DND-41 (cell line): ENCODE measurements at regions not wholly inside any gene's neighbourhood (a gene's known extent, or its start where the extent isn't known, plus 50 kb on each side); places are given as distances from the start of the nearest gene placed in this dataset.

ENCODE experiments used
- ATAC-seq: fragments of 200-7000 bp; cut with Tn5 transposase; 3 replicates; pipeline ENCODE4 v1.9.1; 2021; ENCODE audit warnings: low read depth; ENCODE audit not compliant: insufficient read depth
- DNase-seq: peaks from one replicate; pipeline ENCODE4 v3.0.0-alpha.2; 2020
- H2AFZ ChIP-seq: 2 replicates; pipeline ENCODE4 v1.6.0; 2012; ENCODE audit warnings: low read depth, low read length
- H3K27ac ChIP-seq: 2 replicates; pipeline ENCODE4 v1.5.1; 2012; ENCODE audit warnings: low read length, inconsistent platforms
- H3K27me3 ChIP-seq: fragments of 200-600 bp; sonication (generic); 2 replicates; pipeline ENCODE4 v1.6.0; 2012; ENCODE audit warnings: low read length, mild to moderate bottlenecking, inconsistent platforms; ENCODE audit not compliant: insufficient read depth, poor library complexity
- H3K36me3 ChIP-seq: 2 replicates; pipeline ENCODE4 v1.5.1; 2012; ENCODE audit warnings: low read length, inconsistent platforms; ENCODE audit not compliant: insufficient read depth
- H3K4me1 ChIP-seq: 2 replicates; pipeline ENCODE4 v1.5.1; 2012; ENCODE audit warnings: mild to moderate bottlenecking, low read length; ENCODE audit not compliant: insufficient read depth
- H3K4me2 ChIP-seq: 2 replicates; pipeline ENCODE4 v1.6.0; 2012; ENCODE audit warnings: mild to moderate bottlenecking, moderate library complexity, low read length, inconsistent platforms; ENCODE audit not compliant: insufficient read depth
- H3K4me3 ChIP-seq, 2 experiments: fragments of 200-600 bp in 1 of 2; shearing (Covaris generic) in 1 of 2; 2 replicates each; pipeline ENCODE4 v1.5.1; 2012 to 2016; ENCODE audit warnings: inconsistent platforms in 2 of 2, low read length in 2 of 2, mild to moderate bottlenecking in 2 of 2, low read depth in 1 of 2, moderate library complexity in 1 of 2
- H3K79me2 ChIP-seq: 2 replicates; pipeline ENCODE4 v1.6.0; 2012; ENCODE audit warnings: low read length, inconsistent platforms; ENCODE audit not compliant: insufficient read depth
- H3K9ac ChIP-seq: 2 replicates; pipeline ENCODE4 v1.6.0; 2012; ENCODE audit warnings: low read depth, mild to moderate bottlenecking, inconsistent platforms, low read length, moderate library complexity
- H3K9me3 ChIP-seq: 2 replicates; pipeline ENCODE4 v1.5.1; 2012; ENCODE audit warnings: low read length, moderate library complexity, mild to moderate bottlenecking, inconsistent platforms; ENCODE audit not compliant: insufficient read depth, severe bottlenecking
- H4K20me1 ChIP-seq: 2 replicates; pipeline ENCODE4 v1.6.0; 2012; ENCODE audit warnings: low read length; ENCODE audit not compliant: insufficient read depth
- CTCF ChIP-seq: IDR thresholded peaks from 2 replicates; pipeline ENCODE4 v1.5.1; 2012; ENCODE audit warnings: borderline replicate concordance, low read length, moderate library complexity, mild to moderate bottlenecking; ENCODE audit not compliant: poor library complexity, severe bottlenecking; ENCODE audit errors: extremely low read depth
- EZH2 ChIP-seq: IDR thresholded peaks from 3 replicates; pipeline ENCODE4 v1.6.1; 2012; ENCODE audit warnings: borderline replicate concordance, low read depth, mild to moderate bottlenecking, moderate library complexity, low read length, inconsistent platforms; ENCODE audit not compliant: severe bottlenecking

DNA sequence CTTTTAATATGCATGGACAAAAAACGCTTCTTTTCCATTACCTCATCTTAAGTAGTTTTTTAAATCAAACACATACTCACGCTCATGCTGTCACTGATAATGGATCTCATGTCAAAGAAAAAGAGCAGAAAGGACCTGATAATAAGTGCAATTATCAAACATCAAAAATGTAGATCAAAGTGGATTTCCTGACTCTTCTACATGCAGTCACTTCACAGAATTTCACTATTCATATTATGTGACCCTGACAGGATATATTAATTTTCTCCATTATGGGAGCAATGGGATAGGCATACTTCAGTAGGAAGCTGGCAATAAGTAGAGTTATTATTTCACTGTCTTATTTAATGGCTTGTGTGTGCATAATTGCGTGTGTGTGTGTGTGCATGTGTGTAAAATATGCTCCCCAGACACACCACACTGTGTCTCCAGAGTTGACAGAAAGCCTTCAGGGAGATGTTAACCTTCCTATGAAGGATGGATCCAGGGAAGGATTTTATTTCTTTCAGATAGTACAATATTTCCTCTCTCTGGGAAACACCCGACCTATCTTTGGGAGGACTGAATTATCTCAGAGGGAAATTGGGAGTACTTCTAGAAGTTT, 445.2 kb downstream of the SH2D1A start:
- Histone ChIP-seq H3K9ac (no peak overlapping the region), H3K27ac (no peak overlapping the region), H3K9me3 (no peaks in the 10 kb centered on the region), H4K20me1 (no peaks in the 10 kb centered on the region), H3K4me1 (no peaks in the 10 kb centered on the region), H3K79me2 (no peaks in the 10 kb centered on the region), H2AFZ (no peak overlapping the region), H3K36me3 (no peaks in the 10 kb centered on the region), H3K27me3 (no peaks in the 10 kb centered on the region), H3K4me2 (no peak overlapping the region), H3K4me3 (no peak overlapping the region)
- no peak for TF ChIP-seq CTCF
- no peak for TF ChIP-seq EZH2
- DNase-seq (no peak), ATAC-seq (no peak)

GRCh38 chrX:124796989-124797388, 450.6 kb downstream of the SH2D1A start:
- no peaks in the 10 kb centered on the region for H3K4me1 ChIP-seq
- H3K4me3 ChIP-seq, result no peak overlapping the region
- no peak for ATAC-seq
- H3K9me3 ChIP-seq, result no peaks in the 10 kb centered on the region
- H3K36me3 ChIP-seq, result no peaks in the 10 kb centered on the region
- no peaks in the 10 kb centered on the region for H3K79me2 ChIP-seq
- no peak overlapping the region for H3K9ac ChIP-seq
- H2AFZ ChIP-seq, result no peak overlapping the region
- no peak overlapping the region for H3K4me2 ChIP-seq
- DNase-seq, result no peak
- no peaks in the 10 kb centered on the region for H3K27me3 ChIP-seq
- no peak overlapping the region for H3K27ac ChIP-seq
- TF ChIP-seq EZH2, result no peak
- no peak for TF ChIP-seq CTCF
- no peaks in the 10 kb centered on the region for H4K20me1 ChIP-seq

GRCh38 chrX:124804962-124805361, 458.6 kb downstream of the SH2D1A start:
- H3K9me3 ChIP-seq, result no peaks in the 10 kb centered on the region
- H3K36me3 ChIP-seq, result no peaks in the 10 kb centered on the region
- H2AFZ ChIP-seq, result no peak overlapping the region
- TF ChIP-seq EZH2, result no peak
- TF ChIP-seq CTCF, result no peak
- H3K9ac ChIP-seq, result no peak overlapping the region
- no peaks in the 10 kb centered on the region for H4K20me1 ChIP-seq
- H3K27ac ChIP-seq, result no peak overlapping the region
- H3K4me2 ChIP-seq, result no peak overlapping the region
- no peaks in the 10 kb centered on the region for H3K4me1 ChIP-seq
- no peaks in the 10 kb centered on the region for H3K79me2 ChIP-seq
- no peak overlapping the region for H3K4me3 ChIP-seq
- H3K27me3 ChIP-seq, result no peaks in the 10 kb centered on the region
- ATAC-seq, result no peak
- no peak for DNase-seq

- TF ChIP-seq EZH2, result no peak
- TF ChIP-seq CTCF, result no peak
- H3K9me3 ChIP-seq, result no peaks in the 10 kb centered on the region
- H3K36me3 ChIP-seq, result no peaks in the 10 kb centered on the region
- DNase-seq (no peak), ATAC-seq (no peak)
- no peak overlapping the region for H3K27ac ChIP-seq
- no peak overlapping the region for H3K4me2 ChIP-seq
- H3K4me3 ChIP-seq, result no peak overlapping the region
- H3K27me3 ChIP-seq, result no peaks in the 10 kb centered on the region
- no peaks in the 10 kb centered on the region for H3K4me1 ChIP-seq
- no peaks in the 10 kb centered on the region for H3K79me2 ChIP-seq
- H4K20me1 ChIP-seq, result no peaks in the 10 kb centered on the region
- H2AFZ ChIP-seq, result no peak overlapping the region
- H3K9ac ChIP-seq, result no peak overlapping the region
Measured at GRCh38 chrX:124805486-124805885, 459.1 kb downstream of the SH2D1A start.
